NCI-H82 treated with DMSO at 0.1 percent for 48 hours (cell line): ENCODE measurements at regions not wholly inside any gene's neighbourhood (a gene's known extent, or its start where the extent isn't known, plus 50 kb on each side); places are given as distances from the start of the nearest gene placed in this dataset.

Source experiments
- DNase-seq: peaks from one replicate; lab custom pipeline; 2025; ENCODE audit not compliant: unreplicated experiment; lab: John Stamatoyannopoulos, UW

DNA sequence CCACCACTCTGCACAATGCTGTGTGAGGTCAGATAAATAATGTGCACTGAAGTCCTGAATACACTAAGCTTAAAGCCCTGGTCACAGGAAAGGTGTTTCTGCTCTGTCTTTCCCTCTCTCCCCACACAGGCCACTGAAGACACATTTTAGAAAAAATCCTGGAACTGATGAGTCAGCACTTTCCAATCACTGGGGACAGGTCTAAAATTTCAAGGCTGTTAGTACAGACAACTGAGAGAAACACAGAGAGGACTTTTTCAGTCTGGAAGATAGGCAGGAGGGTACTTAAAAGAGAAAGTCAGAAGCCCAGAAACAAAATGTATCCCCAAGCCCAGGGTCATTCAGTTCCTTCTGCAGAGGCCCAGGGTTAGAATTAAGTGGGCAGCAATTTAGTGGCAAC, 333.9 kb upstream of the CCDC196 start:
- no peak for DNase-seq

DNA sequence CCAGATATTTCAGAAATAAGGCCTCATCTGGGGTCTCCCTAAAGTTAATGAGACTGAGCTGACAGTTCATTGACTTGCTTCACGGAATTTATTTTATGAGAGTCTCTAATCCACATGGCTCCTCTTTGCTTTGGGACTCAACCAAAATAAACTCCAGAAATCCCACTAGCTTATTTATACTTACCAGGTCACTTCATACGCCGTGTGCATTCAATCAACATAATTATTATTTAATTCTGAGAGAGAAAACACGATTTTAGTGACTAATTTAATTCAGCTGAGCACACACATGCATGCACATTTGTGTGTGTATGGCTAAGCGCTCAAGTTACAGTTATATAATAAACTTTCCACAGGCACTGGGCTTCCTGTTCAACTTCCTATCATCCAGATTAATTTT, 333.4 kb upstream of the CCDC196 start:
- no peak for DNase-seq

DNA sequence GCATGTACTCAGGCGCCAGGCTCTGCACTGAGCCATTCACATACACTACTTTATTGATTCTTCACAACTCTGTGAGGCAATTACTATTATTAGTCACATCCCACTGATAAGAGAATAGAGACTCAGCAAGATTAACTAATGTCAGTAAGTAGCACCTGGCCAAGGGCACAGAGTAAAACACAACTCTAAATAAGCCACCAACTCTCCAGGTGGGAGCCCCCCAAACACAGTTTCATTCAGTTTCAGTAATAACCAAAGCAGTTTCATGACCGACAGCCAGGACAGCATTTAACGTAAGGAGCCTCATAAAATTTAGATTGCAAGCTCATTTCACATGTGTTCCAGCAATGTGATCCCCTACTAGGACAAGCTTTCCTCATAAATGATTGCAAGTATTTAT, 323.1 kb upstream of the CCDC196 start:
- DNase-seq: no peak

DNA sequence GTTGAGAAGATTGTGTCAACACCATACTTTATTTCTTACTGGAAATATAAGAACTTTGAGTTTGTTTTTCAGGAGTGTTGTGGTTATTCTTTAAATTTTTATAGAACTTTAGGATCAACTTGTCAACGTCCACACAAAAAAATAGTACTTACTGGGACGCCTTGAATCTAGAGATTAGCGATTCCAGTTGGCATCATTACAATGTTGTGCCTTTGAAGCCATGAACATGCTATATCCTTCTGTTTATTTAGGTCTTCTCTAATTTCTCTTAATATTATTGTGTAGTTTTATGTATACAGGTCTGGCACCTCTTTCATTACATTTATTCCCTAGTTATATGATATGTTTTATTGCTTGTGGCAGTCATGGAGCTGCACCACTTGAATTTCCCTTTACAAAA, 320.8 kb upstream of the CCDC196 start:
- no peak for DNase-seq

- no peak for DNase-seq
Observed at GRCh38 chr14:66174453-66174891, 311.7 kb upstream of the CCDC196 start.

DNA sequence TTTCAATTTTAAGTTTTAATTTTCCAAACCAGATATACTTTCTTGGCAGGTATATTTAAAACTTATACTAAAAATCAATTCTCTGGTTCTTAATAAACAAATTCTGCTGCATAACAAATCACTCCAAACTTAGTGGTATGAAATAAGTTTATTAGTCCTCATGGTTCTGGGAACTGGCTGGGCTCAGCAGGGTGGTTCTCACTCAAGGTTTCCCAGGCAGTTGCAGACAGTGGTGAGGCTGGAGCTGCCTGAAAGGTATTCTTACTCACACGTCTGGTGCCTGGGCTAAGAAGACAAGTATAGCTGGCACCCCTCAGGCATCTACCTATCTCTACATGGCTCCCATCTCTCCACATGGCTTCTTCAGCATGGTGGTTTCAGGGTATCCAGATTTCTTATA, 308.2 kb upstream of the CCDC196 start:
- DNase-seq: no peak

DNA sequence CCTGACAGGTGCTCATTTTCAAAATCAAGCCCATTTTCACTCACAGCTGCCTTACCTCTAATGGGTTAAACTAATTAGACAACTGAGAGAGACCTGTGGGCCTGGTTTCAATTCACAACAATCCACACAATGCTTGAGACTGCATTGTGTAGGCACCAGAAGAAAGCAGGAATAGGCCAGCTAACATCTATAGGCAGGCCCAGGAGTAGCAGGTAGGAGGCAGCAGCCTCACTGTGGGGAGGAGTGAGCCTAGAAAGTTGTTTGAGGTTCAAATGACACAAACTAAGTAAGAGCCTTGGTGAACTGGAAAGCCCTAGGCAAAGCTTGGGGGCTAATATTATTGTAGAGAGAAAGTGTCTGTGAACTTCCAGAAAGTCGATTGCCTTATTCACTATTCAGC, 289.5 kb upstream of the CCDC196 start:
- no peak for DNase-seq

- no peak for DNase-seq
Observed at GRCh38 chr14:66197276-66197675, 288.9 kb upstream of the CCDC196 start.

GRCh38 chr14:66206554-66206953, 279.6 kb upstream of the CCDC196 start:
- no peak for DNase-seq

DNA sequence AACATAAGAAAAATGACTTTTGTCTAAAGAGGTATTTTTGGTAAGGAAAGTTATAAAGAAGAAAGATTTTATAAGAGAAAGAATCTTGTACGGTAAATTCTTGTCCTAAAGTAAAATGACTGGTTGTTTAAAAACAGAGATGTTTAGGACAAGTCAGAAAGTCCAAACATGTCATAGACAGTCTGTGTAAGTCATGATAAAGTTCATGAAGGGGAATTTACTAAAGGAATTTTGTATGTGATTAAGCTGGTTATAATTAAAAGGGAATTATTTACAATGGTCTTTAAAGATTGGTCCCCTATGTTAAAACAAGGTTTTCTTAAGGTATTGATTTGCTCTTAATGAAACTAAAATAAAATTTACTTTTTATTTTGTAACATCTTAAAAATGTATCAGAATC, 269.4 kb upstream of the CCDC196 start:
- DNase-seq: no peak

GRCh38 chr14:66219886-66220285, 266.3 kb upstream of the CCDC196 start:
- no peak for DNase-seq

DNA sequence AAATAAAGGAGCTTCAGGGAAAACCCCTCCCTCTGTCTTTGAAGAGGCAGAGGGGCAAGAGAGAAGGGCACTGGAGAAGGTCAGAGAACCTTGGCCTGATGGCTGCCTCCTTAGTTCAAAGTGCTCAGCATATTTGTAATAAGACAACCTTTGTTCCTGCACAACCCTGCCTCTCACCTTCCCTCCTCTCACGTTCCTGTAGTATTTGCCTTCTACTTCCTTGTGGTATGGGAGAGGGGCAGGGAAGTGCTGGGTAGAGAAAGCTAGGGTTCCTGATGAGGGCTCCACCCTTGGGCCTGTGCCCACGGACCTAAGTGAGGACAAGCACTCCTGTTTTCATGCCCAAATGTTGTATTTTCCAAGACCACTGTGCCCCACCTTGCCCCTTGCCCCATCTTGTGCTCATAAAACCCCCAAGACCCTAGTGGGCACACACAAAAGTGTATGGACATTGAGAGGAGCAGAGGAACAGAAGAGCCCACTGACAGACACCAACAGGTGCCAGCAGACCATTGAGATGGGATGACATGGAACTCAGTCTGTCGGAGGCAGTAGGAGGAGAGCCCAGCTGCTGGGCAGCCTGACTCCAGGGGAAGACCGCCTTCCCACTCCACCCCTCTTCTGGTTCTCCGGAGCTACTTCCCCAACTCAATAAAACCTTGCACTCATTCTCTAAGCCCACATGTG, 261.5 kb upstream of the CCDC196 start:
- no peak for DNase-seq

DNA sequence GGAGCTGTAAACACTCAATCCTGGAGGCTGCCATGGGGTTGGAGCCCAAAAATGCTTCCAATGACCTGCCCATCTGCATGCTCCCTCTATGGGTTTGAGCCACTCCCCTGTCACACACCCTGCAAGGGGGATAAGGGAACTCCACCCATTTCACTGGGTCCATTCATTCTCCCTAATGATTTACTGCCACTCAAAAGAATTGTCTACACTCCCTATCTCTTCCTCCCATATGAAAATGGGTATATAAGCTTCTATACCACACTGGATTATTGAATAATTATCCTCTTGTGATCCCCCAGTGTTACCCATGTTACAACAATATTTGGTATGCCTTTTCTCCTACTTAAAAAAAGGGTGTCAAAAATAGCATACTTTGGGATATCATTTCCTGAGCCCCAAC, 260.8 kb upstream of the CCDC196 start:
- DNase-seq: no peak

GRCh38 chr14:66228267-66228970, 257.8 kb upstream of the CCDC196 start:
- DNase-seq: no peak

- no peak for DNase-seq
Observed at GRCh38 chr14:66231820-66232219, 254.4 kb upstream of the CCDC196 start.

- no peak for DNase-seq
Observed at GRCh38 chr14:66233591-66233990, 252.6 kb upstream of the CCDC196 start.

DNA sequence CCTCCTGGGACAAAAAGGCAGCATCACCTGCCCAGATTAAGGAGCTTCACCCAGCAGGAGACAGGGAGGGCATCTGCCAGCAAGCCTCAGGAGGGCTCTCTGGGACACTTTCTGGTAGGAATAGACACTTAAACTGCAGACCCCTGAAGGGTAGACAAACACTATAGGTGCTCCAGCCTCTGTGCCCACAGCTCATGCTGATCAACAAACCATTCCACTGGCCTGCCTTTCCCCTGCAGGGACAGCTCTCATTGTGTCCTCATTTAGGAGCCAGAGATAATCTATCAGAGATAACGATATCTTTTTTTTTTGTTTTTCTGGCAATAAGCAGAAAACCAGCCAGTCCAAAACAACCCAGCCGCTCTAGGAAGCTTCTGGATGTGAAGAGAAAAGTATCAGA, 251.8 kb upstream of the CCDC196 start:
- DNase-seq: no peak

DNA sequence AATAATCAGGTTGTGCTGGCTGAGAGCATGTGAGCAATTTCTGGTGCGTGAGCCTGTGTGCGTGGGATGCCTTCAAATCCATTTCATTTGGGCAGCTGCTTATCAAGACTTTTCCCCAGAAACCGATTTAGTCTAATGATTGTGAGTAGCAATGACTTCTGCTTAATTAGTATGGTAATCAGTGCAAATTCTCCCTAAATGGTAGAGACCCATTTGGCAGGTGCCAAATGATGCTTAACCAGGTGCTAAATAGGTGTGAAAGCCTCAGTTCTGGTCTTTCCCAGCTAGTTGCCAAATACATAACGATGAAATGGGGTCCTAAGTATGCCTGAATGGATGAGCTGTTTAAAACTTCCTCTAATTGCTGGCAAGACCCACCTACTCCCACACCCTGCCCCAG, 248.4 kb upstream of the CCDC196 start:
- DNase-seq: no peak

- no peak for DNase-seq
Observed at GRCh38 chr14:66238969-66239368, 247.2 kb upstream of the CCDC196 start.

DNA sequence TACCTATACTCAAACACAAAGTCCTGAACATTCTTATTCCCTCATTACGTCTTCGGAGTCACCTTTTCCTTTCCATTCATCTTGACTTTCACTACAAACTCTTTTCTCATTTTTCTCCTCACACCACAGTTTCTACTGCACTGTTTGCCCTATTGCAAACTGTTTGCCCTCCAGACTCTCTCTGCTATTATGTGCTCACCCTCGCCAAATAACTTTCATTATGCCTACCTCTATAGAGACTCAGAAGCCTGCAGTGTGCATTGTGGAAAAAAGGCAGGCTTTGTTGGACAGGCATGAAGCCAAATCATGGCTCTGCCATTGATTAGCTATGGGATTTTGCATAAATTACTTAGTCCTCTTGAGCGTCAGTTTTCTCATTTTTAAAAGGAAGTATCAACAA, 246.6 kb upstream of the CCDC196 start:
- DNase-seq: no peak

DNA sequence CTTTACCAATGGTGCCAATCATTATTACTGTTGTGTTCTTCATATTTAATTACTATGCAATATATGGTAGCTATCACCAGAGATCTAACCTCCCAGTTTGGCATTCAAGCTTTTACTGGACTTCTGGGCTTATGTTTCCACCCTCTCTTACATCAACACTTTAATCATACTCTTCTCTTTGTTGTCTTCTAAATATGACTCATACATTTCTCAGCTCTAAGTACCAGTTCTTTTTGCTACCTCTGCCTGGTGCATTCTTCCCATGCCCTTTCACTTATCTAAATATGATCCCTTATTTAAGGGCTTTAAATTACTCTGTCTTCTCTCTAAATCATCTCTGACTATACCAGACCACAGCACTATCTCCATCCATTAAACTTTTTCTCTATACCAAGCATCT, 246.1 kb upstream of the CCDC196 start:
- DNase-seq: no peak

DNA sequence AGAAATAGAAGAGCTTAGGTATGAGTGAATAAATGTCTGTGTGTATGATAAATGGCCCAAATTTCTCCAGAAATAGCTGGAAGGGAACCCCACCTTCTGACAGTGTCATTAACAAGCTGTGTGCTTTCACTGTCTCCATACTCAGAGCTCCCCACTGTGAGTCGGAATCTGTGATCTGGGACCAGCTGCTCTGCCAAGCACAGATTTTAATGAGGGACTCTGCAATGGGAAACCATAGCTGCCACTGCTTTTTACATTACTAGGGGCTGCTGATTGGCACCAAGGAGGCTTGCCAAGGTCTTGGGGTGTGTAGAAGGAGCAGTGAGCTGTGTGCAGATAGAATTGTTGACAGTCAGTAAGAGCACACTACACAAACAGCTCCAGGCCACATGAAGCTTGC, 244.2 kb upstream of the CCDC196 start:
- no peak for DNase-seq

GRCh38 chr14:66244834-66245233, 241.3 kb upstream of the CCDC196 start:
- DNase-seq: no peak
